ENCODE measurements at regions not wholly inside any gene's neighbourhood (a gene's known extent, or its start where the extent isn't known, plus 50 kb on each side); places are given as distances from the start of the nearest gene placed in this dataset.

DNA sequence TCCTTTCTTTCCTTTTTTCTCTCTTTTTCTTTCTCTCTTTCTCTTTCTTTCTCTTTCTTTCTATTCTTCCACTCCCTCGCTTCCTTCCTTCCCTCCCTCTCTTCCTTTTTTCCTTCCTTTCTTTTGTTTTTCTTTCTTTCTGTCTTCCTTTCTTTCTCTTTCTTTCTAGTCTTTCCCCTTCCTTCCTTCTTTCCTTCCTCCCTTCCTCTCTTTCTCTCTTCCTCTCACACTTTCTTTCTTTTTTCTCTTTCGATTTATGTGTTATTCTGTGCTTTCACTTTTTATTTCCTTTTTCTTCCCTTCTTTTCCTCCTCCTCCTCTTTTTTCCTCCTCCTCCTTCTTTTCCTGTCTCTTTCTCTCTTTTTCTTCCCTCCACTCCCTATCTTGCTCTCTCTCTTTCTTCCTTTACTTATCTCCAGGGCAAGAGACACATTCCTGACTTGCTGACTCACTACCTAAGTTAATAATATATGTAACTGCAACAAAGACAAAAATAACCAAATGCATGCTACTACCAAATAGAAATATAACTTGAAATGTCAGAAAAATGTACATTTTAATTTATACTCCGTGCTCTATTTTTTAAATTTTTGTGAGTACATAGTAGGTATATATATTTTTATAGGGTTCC is 445.5 kb downstream of the GABRG2 start:
- TF ChIP-seq, protein P1, sequence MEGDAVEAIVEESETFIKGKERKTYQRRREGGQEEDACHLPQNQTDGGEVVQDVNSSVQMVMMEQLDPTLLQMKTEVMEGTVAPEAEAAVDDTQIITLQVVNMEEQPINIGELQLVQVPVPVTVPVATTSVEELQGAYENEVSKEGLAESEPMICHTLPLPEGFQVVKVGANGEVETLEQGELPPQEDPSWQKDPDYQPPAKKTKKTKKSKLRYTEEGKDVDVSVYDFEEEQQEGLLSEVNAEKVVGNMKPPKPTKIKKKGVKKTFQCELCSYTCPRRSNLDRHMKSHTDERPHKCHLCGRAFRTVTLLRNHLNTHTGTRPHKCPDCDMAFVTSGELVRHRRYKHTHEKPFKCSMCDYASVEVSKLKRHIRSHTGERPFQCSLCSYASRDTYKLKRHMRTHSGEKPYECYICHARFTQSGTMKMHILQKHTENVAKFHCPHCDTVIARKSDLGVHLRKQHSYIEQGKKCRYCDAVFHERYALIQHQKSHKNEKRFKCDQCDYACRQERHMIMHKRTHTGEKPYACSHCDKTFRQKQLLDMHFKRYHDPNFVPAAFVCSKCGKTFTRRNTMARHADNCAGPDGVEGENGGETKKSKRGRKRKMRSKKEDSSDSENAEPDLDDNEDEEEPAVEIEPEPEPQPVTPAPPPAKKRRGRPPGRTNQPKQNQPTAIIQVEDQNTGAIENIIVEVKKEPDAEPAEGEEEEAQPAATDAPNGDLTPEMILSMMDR (IDR thresholded peaks at IDR 0.05; ENCODE audit: extremely low read depth, low read depth, low read length), result no peak
- no peak overlapping the region for H3K27ac ChIP-seq (ENCODE audit: low read depth, low read length)
- DNase-seq (ENCODE audit: insufficient read length, low spot score, missing footprints), result no peak
- no peaks in the 10 kb centered on the region for H4K20me1 ChIP-seq (ENCODE audit: insufficient read depth, low read length)
- no peaks in the 10 kb centered on the region for H3K9me3 ChIP-seq (ENCODE audit: low read depth, low read length)
- H2AFZ ChIP-seq (ENCODE audit: low read length), result no peak overlapping the region
- no peaks in the 10 kb centered on the region for H3K79me2 ChIP-seq (ENCODE audit: insufficient read depth, low read length)
- H3K4me2 ChIP-seq (ENCODE audit: insufficient read depth, low read length), result no peak overlapping the region
- H3K27me3 ChIP-seq (ENCODE audit: insufficient read depth, low read length), result no peaks in the 10 kb centered on the region
- H3K4me3 ChIP-seq (ENCODE audit: insufficient read depth, low read length), result no peak overlapping the region
- H3K4me1 ChIP-seq (ENCODE audit: insufficient read depth, low read length), result no peaks in the 10 kb centered on the region
- H3K36me3 ChIP-seq (ENCODE audit: insufficient read depth, low read length), result no peaks in the 10 kb centered on the region

DNA sequence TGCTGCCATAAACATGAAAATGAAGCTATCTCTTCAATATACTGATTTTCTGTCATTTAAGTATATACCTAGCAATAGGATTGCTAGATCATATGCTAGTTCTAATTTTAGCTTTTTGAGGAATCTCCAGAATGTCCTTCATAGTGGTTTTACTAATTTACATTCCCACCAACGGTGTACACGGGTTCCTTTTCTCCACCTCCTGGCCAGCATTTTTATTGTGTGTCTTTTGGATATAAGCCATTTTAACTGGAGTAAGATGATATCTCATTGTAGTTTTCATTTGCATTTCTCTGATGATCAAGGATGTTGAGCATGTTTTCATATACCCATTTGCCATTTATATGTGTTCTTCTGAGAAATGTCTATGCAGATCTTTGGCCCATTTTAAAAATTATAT is 446.5 kb downstream of the GABRG2 start:
- H3K4me3 ChIP-seq (ENCODE audit: insufficient read depth, low read length), result no peak overlapping the region
- H3K4me1 ChIP-seq (ENCODE audit: insufficient read depth, low read length), result no peaks in the 10 kb centered on the region
- no peaks in the 10 kb centered on the region for H3K36me3 ChIP-seq (ENCODE audit: insufficient read depth, low read length)
- H3K9me3 ChIP-seq (ENCODE audit: low read depth, low read length), result no peaks in the 10 kb centered on the region
- no peaks in the 10 kb centered on the region for H3K79me2 ChIP-seq (ENCODE audit: insufficient read depth, low read length)
- no peak overlapping the region for H3K27ac ChIP-seq (ENCODE audit: low read depth, low read length)
- no peaks in the 10 kb centered on the region for H4K20me1 ChIP-seq (ENCODE audit: insufficient read depth, low read length)
- H3K4me2 ChIP-seq (ENCODE audit: insufficient read depth, low read length), result no peak overlapping the region
- TF ChIP-seq, protein P1 (IDR thresholded peaks at IDR 0.05; ENCODE audit: extremely low read depth, low read depth, low read length), result no peak
- DNase-seq (ENCODE audit: insufficient read length, low spot score, missing footprints), result no peak
- no peaks in the 10 kb centered on the region for H3K27me3 ChIP-seq (ENCODE audit: insufficient read depth, low read length)
- H2AFZ ChIP-seq (ENCODE audit: low read length), result no peak overlapping the region

DNA sequence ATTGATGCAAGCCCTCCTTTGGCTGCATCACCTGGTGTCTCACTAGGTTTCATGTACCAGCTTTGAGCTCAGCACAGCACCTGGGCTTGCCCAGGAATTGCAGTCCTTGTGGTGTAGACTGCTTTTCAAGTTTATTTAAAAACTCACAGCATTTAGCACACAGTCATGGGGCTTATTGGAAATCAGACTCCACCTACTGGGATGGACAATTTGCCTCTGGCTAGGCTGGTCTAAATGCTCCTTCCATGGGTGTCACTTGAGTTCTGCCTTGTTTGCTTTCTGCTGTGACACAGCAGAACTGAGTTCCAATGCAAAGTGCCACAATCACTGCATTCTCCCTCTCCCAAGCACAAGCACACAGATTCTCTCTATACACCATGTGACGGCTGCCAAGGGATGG is 453.3 kb downstream of the GABRG2 start:
- DNase-seq (ENCODE audit: insufficient read length, low spot score, missing footprints), result no peak
- Histone ChIP-seq H4K20me1 (ENCODE audit: insufficient read depth, low read length) (no peaks in the 10 kb centered on the region), H3K4me3 (ENCODE audit: insufficient read depth, low read length) (no peak overlapping the region), H3K27ac (ENCODE audit: low read depth, low read length) (no peak overlapping the region), H3K27me3 (ENCODE audit: insufficient read depth, low read length) (no peaks in the 10 kb centered on the region), H3K4me2 (ENCODE audit: insufficient read depth, low read length) (no peak overlapping the region), H3K9me3 (ENCODE audit: low read depth, low read length) (peaks cover 6% of the 10 kb centered on the region), H3K79me2 (ENCODE audit: insufficient read depth, low read length) (no peaks in the 10 kb centered on the region), H3K4me1 (ENCODE audit: insufficient read depth, low read length) (no peaks in the 10 kb centered on the region), H3K36me3 (ENCODE audit: insufficient read depth, low read length) (no peaks in the 10 kb centered on the region), H2AFZ (ENCODE audit: low read length) (no peak overlapping the region)
- TF ChIP-seq, protein P1 (IDR thresholded peaks at IDR 0.05; ENCODE audit: extremely low read depth, low read depth, low read length), result no peak

DNA sequence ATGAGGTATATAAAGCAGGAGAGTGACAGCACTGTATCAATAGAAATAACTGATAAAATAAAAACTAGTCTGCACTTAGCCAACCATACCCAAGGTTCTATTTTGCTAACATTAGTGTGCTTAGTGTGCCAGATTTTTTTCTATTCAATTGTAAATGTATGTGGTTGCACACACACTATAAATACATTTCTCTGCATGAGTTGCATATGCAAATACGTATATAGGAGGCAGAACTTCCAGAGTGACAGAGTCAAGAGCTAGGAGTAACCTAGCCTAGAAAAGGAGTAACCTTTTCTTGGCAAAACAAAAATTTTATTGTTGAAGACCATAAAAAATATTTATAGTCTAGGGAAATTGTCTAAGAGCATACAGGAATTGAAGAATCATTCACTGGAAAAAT is 461.6 kb downstream of the GABRG2 start:
- TF ChIP-seq, protein P1 (IDR thresholded peaks at IDR 0.05; ENCODE audit: extremely low read depth, low read depth, low read length), result no peak
- no peak overlapping the region for H2AFZ ChIP-seq (ENCODE audit: low read length)
- no peak overlapping the region for H3K4me3 ChIP-seq (ENCODE audit: insufficient read depth, low read length)
- H4K20me1 ChIP-seq (ENCODE audit: insufficient read depth, low read length), result no peaks in the 10 kb centered on the region
- H3K4me2 ChIP-seq (ENCODE audit: insufficient read depth, low read length), result no peak overlapping the region
- no peaks in the 10 kb centered on the region for H3K27me3 ChIP-seq (ENCODE audit: insufficient read depth, low read length)
- H3K36me3 ChIP-seq (ENCODE audit: insufficient read depth, low read length), result no peaks in the 10 kb centered on the region
- H3K27ac ChIP-seq (ENCODE audit: low read depth, low read length), result no peak overlapping the region
- H3K79me2 ChIP-seq (ENCODE audit: insufficient read depth, low read length), result no peaks in the 10 kb centered on the region
- no peaks in the 10 kb centered on the region for H3K4me1 ChIP-seq (ENCODE audit: insufficient read depth, low read length)
- DNase-seq (ENCODE audit: insufficient read length, low spot score, missing footprints), result no peak
- H3K9me3 ChIP-seq (ENCODE audit: low read depth, low read length), result peaks cover 4% of the 10 kb centered on the region

Data from osteoblast (primary cell).